Activated CD8-positive, alpha-beta memory T cell treated with anti-CD3 and anti-CD28 coated beads for 4 hours (primary cell): ENCODE measurements at regions not wholly inside any gene's neighbourhood (a gene's known extent, or its start where the extent isn't known, plus 50 kb on each side); places are given as distances from the start of the nearest gene placed in this dataset.

Experiments
- DNase-seq, 2 donors: peaks; one replicate each; pipeline ENCODE4 v3.0.0-alpha.2; 2020; ENCODE audit warnings: low read depth in 2 of 2

- DNase-seq: no peak
Measured at GRCh38 chr2:161104054-161104553, 56.1 kb upstream of the TANK start.

- DNase-seq: no peak
Measured at GRCh38 chr2:161107265-161107664, 53.0 kb upstream of the TANK start.
